ENCODE measurements at regions not wholly inside any gene's neighbourhood (a gene's known extent, or its start where the extent isn't known, plus 50 kb on each side); places are given as distances from the start of the nearest gene placed in this dataset.

GRCh38 chr13:103395139-103395538 lies 328.9 kb upstream of the SLC10A2 start:
- DNase-seq, result no peak

- DNase-seq, result no peak
These were observed 328.4 kb upstream of the SLC10A2 start for GRCh38 chr13:103394618-103395017.

- no peak for DNase-seq
These were observed 325.7 kb upstream of the SLC10A2 start for GRCh38 chr13:103391936-103392335.

GRCh38 chr13:103388839-103389238 lies 322.6 kb upstream of the SLC10A2 start:
- DNase-seq, result no peak

GRCh38 chr13:103386341-103386740 lies 320.1 kb upstream of the SLC10A2 start:
- DNase-seq, result no peak

GRCh38 chr13:103373916-103374315 lies 307.7 kb upstream of the SLC10A2 start:
- no peak for DNase-seq

GRCh38 chr13:103371271-103371670 lies 305.1 kb upstream of the SLC10A2 start:
- DNase-seq, result no peak

- DNase-seq, result no peak
These were observed 304.6 kb upstream of the SLC10A2 start for GRCh38 chr13:103370790-103371189.

GRCh38 chr13:103358255-103358932 lies 292.2 kb upstream of the SLC10A2 start:
- no peak for DNase-seq

- DNase-seq, result no peak
These were observed 290.1 kb upstream of the SLC10A2 start for GRCh38 chr13:103356226-103356864.

- no peak for DNase-seq
These were observed 288.0 kb upstream of the SLC10A2 start for GRCh38 chr13:103354171-103354570.

GRCh38 chr13:103351035-103351828 lies 285.0 kb upstream of the SLC10A2 start:
- no peak for DNase-seq

- no peak for DNase-seq
These were observed 283.9 kb upstream of the SLC10A2 start for GRCh38 chr13:103350147-103350546.

- DNase-seq, result no peak
These were observed 283.2 kb upstream of the SLC10A2 start for GRCh38 chr13:103349211-103349980.

GRCh38 chr13:103335241-103335640 lies 269.0 kb upstream of the SLC10A2 start:
- no peak for DNase-seq

GRCh38 chr13:103331924-103332323 lies 265.7 kb upstream of the SLC10A2 start:
- no peak for DNase-seq

- DNase-seq, result no peak
These were observed 262.7 kb upstream of the SLC10A2 start for GRCh38 chr13:103328899-103329298.

- DNase-seq, result no peak
These were observed 260.1 kb upstream of the SLC10A2 start for GRCh38 chr13:103326326-103326725.

GRCh38 chr13:103325672-103326071 lies 259.5 kb upstream of the SLC10A2 start:
- no peak for DNase-seq

GRCh38 chr13:103324641-103325040 lies 258.4 kb upstream of the SLC10A2 start:
- no peak for DNase-seq

- DNase-seq, result no peak
These were observed 249.5 kb upstream of the SLC10A2 start for GRCh38 chr13:103315711-103316110.

- DNase-seq, result no peak
These were observed 246.2 kb upstream of the SLC10A2 start for GRCh38 chr13:103312467-103312866.

GRCh38 chr13:103308667-103309066 lies 242.4 kb upstream of the SLC10A2 start:
- DNase-seq, result no peak

All from DMS53 (cell line).